Right renal pelvis (tissue), 4 donors: ENCODE measurements at regions not wholly inside any gene's neighbourhood (a gene's known extent, or its start where the extent isn't known, plus 50 kb on each side); places are given as distances from the start of the nearest gene placed in this dataset.
"Not testable (repeated sequence)": the region's sequence is repeated elsewhere in the genome, so short reads cannot be mapped to it uniquely, and the experiment has no call there.

Source experiments
- DNase-seq, 4 donors: peaks; one replicate each; pipeline ENCODE4 v3.0.0-alpha.2; 2013; ENCODE audit warnings: low read depth in 4 of 4, low spot score in 3 of 4, missing footprints in 1 of 4

DNA sequence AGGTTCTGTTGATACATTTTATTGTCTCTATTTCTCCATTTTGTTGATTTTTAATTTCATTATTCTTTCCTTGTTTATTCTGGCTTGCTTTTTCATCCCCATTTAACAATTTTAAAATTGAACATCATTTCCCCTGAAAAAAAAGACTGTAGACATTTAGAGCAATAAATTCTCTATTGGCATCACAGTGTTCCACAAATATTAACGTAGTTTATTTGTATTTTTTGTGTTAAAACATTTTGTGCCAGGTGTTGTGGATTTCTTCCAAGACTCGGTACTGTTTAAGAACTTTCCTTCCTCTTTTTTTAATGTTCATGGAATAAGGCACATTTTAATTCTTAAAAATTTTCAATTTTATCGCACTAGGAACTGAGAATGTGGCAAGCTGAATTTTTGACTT is 156.1 kb upstream of the NPY start:
- no peak for DNase-seq

DNA sequence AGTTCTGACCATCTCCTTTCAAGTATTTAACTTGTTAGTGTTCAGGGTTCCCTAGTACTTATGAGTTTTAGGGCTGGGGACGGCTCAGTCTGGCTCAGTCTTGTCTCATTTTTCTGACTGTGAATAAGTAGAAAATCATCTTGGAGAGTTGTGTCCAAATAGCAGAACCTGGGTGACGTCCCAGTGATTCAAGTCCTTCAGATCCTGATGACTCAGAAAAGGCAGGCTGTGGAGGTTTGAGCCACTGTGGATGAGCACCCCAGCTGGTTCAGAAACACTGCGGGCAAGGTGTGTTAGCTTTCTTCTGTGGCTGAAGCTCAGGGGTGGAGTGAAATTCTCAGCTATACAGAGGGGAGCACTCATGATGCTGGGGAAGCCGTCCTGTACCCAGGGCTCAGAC is 154.4 kb upstream of the NPY start:
- no peak for DNase-seq

DNA sequence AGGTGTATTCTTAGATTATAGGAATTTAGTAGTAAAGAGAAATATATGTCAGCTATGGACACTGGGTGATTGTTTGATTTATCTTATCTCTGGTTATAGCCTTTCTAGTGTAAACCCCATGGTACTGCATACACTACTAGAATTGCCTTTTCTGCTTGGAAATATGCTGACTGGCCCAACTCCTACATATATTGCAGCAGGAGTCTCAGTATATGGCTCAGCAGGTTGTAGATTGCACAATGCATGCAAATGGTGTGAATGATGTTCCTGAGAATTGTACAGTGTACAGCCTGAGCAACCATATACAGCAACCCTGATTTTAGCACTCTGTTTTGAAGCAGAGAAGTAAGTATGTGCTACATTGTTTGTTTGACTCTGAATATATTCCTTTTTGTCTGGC is 153.4 kb upstream of the NPY start:
- no peak for DNase-seq

DNA sequence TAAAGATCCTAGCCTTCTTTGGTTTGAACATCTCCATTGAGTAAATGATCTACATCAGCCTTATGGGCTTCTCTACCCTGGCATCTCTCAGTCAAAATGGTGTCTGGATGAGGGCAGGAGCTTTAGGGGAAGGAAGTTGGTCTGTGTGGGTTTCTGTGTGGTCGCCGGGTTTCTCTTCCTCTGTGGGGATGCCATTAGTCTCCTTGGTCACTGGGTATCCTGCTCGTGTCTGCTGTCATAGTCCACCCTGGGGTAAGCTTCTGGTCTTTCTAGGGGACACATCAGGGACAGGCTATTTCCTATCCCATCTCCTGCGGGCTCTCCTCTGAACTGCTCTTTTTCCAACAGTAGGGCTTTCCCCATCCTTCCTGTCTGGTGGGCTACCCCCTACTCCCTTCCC is 150.3 kb upstream of the NPY start:
- DNase-seq, result no peak

DNA sequence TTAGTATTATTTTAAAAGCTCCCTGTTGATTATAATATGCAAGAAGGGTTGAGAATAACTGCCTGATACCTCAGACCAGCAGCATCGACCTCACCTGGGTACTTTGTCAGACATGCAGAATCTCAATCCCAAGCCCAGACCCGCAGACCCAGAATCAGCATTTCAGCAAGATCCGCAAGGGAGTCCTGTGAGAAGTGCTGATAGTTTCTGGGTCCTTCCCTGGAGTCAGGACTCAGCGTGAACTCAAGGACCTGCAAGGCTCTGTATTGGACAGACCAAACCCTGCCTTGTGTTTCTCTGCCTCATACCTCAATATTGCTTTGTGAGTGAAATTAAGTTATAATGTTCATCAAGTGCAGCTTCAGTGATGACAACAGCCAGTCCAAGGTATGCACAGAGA is 149.5 kb upstream of the NPY start:
- no peak for DNase-seq

DNA sequence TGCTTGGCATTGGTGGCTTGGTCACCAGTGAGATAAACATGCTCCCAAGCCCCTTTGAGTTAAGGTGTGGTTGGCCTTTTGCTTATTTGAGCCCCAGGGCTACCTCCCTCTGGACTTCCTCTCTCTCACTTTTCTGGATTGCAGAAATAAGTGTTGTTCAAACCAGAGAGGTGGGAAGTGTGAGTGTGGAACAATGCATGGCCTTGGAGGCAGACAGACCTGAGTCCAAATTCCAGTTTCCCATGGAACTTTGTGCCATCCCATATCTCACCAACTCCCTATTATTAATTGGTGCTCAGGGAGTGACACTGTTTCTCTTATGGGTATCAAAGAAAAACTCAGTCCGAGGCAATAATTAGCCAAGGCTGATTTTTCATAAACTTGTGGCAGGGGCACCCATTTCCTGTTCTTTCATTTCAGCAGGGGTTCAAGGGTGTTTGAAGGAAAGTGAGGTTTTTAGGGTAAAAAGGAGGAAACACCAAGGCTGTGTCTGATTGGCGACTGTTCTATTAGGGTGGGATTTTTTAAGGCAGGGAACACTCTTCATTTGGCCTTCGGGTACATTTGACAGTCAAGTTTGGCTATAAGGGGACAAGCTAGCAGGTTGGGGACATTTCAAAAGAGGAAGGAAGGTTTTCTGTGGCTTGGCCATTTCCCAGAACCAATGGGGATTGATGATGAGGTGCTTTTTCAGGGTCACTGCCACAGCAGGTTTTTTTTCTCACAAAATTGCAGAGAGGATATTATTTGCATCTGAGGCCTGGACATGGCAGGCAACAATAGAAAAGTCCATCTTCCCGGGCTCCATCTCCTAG is 148.8 kb upstream of the NPY start:
- no peak for DNase-seq

DNA sequence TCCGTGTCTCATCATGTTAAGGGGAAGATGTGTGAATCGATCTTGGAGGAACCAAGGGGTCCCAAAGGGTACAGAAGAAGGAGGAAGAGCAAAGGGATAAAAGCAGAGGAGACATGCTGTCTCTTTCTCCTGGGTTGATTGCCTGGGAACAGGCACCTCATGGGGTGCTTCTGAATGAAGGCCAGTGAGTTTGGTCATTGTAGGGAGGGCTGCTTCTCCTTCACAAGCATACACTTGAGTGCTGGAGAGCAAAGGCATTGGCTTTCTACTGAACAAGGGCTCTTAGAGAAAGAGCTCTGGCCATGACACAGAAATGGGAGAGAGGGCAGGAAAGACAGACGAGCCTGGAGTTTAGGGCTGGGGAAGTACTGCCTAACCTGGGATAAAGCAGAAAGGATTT is 146.7 kb upstream of the NPY start:
- DNase-seq, result no peak

DNA sequence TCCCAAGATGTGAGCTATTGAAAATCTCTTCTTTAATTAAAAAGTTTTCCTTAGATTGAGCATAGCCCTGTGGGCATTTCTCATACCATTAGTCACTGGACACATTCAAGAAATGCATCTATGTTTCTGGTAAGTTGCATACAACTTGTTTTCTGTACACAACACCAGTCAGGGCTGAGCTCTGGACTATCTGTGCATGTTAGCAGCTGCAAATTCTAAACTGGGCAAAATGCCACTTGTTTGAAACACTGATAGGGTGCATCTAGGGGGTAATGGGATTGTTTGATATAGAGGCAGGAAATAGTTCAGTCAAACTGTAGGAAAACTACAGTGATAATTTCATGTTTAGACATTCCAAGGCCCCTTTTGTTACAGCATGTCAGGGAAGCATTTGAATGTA is 145.6 kb upstream of the NPY start:
- no peak for DNase-seq

DNA sequence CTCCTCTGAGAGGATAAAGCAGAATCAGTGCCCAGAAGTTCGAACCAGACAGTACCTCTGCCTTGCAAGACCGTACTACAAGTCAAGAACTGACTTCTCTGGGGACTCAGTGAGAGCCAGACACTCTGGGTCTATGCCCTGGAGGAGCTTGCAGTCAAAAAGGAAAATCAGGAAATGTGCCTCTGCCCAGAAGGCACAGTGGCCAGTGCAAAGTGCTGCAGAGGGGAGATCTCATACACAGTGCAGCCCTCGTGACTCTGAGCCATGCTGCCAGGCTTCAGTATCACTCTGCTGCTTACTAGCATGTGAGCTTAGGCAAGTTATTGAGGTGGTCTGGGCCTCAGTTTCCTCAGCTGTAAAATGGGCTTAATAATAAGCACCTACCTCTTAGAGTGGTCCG is 144.0 kb upstream of the NPY start:
- DNase-seq, result no peak

DNA sequence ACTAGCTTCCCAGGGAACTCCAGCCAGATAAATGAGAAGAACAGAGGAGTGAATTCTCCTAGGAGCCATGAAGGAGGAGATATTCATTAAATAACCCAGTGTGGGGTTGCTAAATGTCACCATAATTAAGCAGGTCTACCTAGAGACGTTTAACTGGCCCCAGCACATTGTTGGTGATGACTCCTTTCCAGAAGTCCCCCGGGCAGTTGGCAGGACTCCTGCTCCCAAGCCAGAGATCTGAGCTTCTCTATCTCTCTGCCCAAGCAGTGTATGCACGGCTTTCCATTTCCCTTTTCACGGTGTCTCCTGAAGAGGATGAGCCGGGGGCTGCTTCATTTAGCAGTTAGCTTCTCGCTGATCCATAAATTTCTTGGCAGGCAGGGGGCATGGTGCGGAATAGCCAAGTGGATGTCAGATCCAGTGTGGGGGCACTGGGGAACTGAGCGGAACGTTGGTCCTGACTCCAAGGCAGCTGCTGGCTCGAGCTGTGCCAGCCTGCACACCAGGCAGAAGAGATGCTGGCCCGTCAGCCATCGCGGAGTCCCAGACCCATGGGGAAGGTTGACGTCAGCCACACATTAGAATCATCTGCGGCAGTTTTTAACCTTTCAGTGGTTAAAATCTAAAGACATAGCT is 142.0 kb upstream of the NPY start:
- no peak for DNase-seq

DNA sequence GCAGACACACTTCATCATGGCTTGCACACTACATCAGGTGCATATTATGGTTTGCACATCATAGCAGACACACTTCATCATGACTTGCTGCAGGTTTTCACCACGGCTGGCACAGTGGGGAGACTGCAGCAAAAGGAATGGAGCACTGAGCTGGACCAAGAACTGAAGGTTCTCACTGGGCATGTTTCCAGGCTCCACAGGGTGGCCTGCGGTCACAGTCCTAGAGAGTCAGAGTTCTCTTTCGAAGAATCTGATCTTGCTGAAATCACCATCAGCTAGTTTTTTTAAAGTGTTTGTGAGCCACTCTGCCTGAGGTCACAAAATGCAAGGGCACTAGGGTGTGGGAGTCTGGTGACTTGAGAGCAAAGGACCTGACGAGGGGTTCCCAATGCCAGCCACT is 140.4 kb upstream of the NPY start:
- DNase-seq, result no peak

DNA sequence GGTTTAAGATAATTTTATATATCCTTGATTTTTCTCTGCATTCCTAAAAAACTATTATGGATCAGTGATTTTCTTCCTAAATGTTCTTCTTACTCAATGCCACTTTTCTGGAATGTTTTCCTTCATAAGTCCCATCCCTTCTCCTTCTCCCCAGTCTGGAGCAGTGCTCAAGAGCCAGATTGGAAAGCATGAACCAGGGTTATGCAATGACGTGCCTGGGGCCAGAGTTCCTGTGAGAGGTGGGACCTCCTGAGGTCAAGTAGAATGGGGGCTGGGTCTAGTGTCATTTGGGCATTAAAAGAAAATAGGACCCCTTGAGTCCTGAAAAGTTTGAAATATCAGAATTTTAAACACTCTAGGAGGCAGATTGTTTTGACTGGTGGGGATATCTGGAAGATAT is 132.0 kb upstream of the NPY start:
- DNase-seq, result no peak

DNA sequence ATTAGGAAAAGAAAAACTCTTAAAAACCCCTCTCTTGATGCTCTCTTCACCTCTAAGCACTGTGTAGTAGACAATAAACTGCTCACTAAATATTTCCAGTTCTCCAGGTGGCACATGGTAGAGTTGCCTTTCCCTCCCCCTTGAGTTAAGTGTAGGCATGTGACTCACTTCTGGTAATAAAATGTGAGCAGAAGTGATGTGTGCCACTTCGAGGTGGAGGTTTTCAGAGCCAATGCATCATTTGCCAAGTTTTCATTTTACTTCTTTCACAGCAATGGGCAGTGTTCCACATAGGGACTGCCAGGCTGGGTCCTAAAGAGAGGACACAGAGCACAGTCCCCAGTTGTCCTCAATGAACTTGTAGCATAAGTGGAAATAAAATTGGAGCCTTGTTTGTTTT is 131.6 kb upstream of the NPY start:
- no peak for DNase-seq

DNA sequence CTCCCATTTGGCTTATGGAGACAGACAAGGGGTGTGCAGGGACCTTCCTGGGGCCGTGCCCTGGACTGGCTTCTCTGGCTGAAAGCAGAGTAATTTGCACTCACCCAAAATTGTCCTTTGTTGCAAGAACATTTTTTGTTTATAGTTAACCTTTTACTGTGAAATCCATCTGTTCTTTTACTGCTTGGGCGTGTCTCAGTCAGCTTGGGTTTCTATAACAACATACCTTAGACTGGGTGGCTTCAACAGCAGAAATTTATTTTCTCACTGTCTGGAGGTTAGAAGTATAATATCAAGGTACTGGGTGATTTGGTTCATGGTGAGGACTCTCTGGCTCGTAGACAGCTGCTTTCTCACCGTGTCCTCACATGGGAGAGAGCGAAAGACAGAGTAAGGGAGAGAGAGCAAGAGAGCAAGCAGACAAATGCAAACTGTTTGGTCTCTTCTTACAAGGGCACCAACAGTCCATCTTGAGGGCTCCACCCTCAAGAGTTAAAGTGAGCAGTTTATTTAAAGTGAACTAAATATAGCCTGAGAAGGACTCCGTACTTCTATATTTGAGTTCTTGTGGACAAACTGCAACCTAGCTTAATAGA is 131.0 kb upstream of the NPY start:
- no peak for DNase-seq

DNA sequence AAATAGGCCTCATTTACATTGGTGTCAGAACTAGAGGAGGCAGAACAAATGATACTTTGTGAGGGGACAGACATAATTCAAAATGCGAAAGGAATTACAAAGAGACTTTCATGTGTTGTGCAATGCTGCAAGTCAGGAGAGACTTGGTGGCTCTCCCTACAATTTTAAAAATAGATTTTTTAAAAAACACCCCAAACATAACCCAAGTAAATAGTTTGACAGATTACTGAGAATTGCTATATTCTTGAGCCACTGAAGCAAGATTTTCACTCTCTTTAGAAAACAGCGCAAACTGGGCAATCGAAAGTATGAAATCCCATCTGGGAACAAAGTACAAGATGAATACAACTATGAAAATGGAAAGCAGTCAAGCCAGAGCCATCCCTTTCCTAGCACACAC is 126.3 kb upstream of the NPY start:
- DNase-seq, result no peak

DNA sequence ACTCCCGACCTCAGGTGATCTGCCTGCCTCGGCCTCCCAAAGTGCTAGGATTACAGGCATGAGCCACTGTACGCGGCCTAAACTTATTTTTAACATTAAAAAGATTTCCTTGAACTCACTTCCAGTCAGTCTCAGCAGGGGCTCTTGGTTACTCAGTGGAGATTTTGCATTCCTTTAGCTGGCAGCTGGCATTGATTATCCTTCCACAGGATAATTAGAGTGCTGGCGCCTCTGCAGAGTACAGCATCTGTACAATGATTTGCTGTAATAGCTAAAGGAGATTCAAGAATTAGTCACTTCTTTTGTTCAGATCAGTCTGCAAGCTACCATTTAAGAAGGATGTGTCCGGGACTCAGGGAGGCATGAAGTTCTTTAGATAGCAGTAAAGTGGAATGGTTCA is 125.0 kb upstream of the NPY start:
- DNase-seq, result no peak

DNA sequence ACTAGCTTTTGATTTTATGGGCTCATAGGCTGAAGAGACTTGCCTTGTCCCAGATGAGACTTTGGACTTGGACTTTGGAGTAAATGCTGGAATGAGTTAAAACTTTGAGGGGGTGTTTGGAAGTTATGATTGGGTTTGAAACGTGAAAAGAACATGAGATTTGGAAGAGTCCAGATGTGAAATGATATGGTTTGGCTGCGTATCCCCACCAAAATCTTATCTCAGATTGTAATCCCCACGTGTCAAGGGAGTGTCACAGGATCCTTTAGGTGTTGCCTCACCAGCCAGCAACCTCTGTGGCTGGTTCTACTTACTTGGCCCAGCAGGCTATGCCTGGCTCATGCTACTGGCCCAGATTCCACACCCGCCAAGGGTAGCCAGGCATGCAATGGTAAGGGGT is 119.6 kb upstream of the NPY start:
- no peak for DNase-seq

DNA sequence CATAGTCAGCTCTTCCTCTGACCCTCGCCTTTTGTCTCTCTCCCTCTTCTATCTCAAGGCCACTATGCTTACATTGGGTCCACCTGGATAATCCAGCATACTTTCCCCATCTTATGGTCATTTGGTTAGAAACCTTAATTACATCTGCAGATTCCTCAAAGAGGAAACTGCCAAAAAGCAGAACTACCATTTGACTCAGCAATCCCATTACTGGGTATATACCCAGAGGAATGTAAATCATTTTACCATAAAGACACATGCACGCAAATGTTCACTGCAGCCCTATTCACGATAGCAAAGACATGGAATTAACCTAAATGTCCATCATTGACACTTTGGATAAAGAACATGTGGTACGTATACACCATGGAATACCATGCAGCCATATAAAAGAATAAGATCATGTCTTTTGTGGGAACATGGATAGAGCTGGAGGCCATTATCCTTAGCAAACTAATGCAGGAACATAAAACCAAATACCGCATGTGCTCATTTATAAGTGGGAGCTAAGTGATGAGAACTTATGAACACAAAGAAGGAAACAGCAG is 114.8 kb upstream of the NPY start:
- no peak for DNase-seq

DNA sequence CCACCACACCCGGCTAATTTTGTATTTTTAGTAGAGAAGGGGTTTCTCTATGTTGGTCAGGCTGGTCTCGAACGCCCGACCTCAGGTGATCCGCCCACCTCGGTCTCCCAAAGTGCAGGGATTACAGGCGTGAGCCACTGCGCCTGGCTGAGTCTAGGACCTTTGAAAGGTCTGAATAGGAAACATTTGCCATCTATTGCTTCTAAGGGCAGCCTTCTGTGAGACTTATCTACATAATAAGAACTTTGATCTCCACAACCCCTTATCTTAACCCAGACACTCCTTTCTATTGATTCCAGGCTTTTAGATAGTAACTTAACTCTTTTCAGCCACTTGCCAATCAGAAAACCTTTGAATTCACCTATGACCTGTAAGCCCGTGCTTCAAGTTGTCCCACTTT is 112.0 kb upstream of the NPY start:
- DNase-seq, result not testable (repeated sequence)

DNA sequence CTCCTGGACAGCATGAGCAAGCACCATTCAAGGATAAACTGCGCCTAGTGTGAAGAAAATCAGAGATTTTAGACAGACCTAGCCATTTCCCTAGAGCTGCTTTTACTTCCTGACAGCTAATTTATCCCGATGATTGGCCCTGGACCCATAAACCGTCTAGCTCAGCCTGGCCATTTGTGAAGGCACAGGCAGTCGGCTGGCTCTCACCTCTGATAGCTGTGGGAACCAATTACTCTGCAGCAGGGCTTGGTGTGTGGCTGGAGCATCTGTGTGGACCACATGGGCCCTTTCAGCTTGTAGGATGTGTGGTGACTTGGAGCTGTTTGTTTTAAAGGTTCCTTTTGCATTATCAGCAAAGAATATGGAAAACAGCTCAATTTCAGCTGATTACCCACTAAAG is 111.1 kb upstream of the NPY start:
- no peak for DNase-seq

DNA sequence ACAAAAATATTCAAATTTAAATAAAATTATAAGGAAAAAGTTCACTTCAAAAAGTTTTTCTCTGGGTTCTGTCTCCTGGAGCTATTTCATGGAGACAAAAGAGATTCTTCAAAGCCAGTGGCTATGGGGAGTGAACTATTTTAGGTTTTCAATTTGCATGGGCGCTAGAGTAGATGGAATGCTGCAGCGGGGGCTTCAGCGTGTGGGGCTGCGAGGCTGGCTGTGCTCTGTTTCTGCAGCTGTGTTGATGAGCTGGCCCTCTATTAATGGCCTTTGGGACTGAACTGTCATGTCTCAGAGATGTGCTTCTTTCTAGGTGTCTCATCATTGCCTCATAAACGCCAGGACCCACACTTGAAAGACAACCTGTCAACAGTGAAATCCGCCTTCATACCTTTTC is 108.4 kb upstream of the NPY start:
- no peak for DNase-seq
